Stimulated activated CD8-positive, alpha-beta memory T cell treated with anti-CD3 and anti-CD28 coated beads, Interleukin-7, amount 100 ng/mL, for 4 hours (primary cell): ENCODE measurements at regions not wholly inside any gene's neighbourhood (a gene's known extent, or its start where the extent isn't known, plus 50 kb on each side); places are given as distances from the start of the nearest gene placed in this dataset.
"Not testable (repeated sequence)": the region's sequence is repeated elsewhere in the genome, so short reads cannot be mapped to it uniquely, and the experiment has no call there.

ENCODE experiments used
- DNase-seq, 2 donors: peaks; one replicate each; pipeline ENCODE4 v3.0.0-alpha.2; 2020; ENCODE audit warnings: low read depth in 2 of 2

- DNase-seq = no peak
Observed at GRCh38 chr10:130935128-130935439, 376.4 kb downstream of the TCERG1L start.

GRCh38 chr10:130935897-130936550, 375.5 kb downstream of the TCERG1L start:
- DNase-seq = no peak

- DNase-seq = no peak
Observed at GRCh38 chr10:130936851-130937250, 374.7 kb downstream of the TCERG1L start.

- no peak for DNase-seq
Observed at GRCh38 chr10:130938051-130938450, 373.5 kb downstream of the TCERG1L start.

- DNase-seq = not testable (repeated sequence)
Observed at GRCh38 chr10:130938891-130939290, 372.6 kb downstream of the TCERG1L start.

GRCh38 chr10:130941886-130942285, 369.6 kb downstream of the TCERG1L start:
- DNase-seq = no peak

- DNase-seq = no peak
Observed at GRCh38 chr10:130952086-130952485, 359.4 kb downstream of the TCERG1L start.

- DNase-seq = no peak
Observed at GRCh38 chr10:130954326-130954905, 357.1 kb downstream of the TCERG1L start.

GRCh38 chr10:130956251-130956650, 355.3 kb downstream of the TCERG1L start:
- no peak for DNase-seq

GRCh38 chr10:130957423-130957822, 354.1 kb downstream of the TCERG1L start:
- DNase-seq = no peak

GRCh38 chr10:130958003-130958402, 353.5 kb downstream of the TCERG1L start:
- no peak for DNase-seq

GRCh38 chr10:130958981-130959751, 352.4 kb downstream of the TCERG1L start:
- DNase-seq = no peak

- no peak for DNase-seq
Observed at GRCh38 chr10:130959752-130960195, 351.7 kb downstream of the TCERG1L start.

GRCh38 chr10:130960531-130960930, 351.0 kb downstream of the TCERG1L start:
- DNase-seq = no peak

GRCh38 chr10:130961506-130962239, 349.8 kb downstream of the TCERG1L start:
- no peak for DNase-seq

- DNase-seq = no peak
Observed at GRCh38 chr10:130962240-130963051, 349.1 kb downstream of the TCERG1L start.

GRCh38 chr10:130963052-130963393, 348.5 kb downstream of the TCERG1L start:
- no peak for DNase-seq

GRCh38 chr10:130963786-130964522, 347.6 kb downstream of the TCERG1L start:
- DNase-seq = no peak

GRCh38 chr10:130964771-130965170, 346.8 kb downstream of the TCERG1L start:
- DNase-seq = no peak

GRCh38 chr10:130967161-130967560, 344.4 kb downstream of the TCERG1L start:
- DNase-seq = no peak

- no peak for DNase-seq
Observed at GRCh38 chr10:130967784-130968183, 343.7 kb downstream of the TCERG1L start.
